Erythroblast (primary cell): ENCODE measurements at regions not wholly inside any gene's neighbourhood (a gene's known extent, or its start where the extent isn't known, plus 50 kb on each side); places are given as distances from the start of the nearest gene placed in this dataset.

Source experiments
- GATA1 ChIP-seq: IDR thresholded peaks from 2 replicates; pipeline ENCODE4 v1.6.1; 2011; ENCODE audit warnings: low read depth, mild to moderate bottlenecking, control low read depth, low read length, moderate library complexity
- POLR2A ChIP-seq: IDR thresholded peaks from 2 replicates; pipeline ENCODE4 v1.6.1; 2011; ENCODE audit warnings: mild to moderate bottlenecking, low read length

DNA sequence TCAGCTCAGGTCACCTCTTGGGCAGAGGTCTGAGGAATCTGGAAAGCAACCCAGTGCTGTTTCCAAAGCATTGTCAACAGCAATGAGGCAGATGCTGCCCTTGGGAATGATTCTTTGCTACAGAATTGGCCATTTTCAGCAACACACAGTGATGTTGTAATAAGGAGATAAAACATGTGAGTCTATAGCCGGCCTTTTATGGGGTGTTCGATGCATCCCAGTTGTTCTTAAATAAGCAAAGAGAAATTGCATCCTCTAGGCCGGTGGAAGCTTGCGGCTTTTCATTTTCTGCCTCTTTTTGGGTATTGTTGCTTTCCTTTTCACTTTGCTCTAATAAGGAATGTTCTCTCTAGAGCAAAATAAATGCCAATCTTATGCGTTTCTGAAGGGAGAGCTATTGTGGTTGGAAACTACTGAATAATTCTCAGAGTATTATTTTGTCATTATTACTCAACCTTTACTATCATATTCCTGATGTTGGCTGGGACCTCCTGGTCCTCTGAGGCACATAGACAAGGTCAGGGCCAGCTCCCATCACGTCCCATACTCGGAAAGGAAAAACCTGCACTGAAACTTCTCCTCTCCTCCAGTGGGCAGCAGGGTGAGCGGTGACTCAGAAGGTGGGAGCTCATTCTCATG lies 214.2 kb downstream of the CDH26 start:
- TF ChIP-seq POLR2A (no peak), GATA1 (no peak)
